Activated CD8-positive, alpha-beta memory T cell treated with anti-CD3 and anti-CD28 coated beads, Interleukin-2, amount 50 U/mL, for 1 hour (primary cell): ENCODE measurements at regions not wholly inside any gene's neighbourhood (a gene's known extent, or its start where the extent isn't known, plus 50 kb on each side); places are given as distances from the start of the nearest gene placed in this dataset.
"Not testable (repeated sequence)": the region's sequence is repeated elsewhere in the genome, so short reads cannot be mapped to it uniquely, and the experiment has no call there.

Experiments used
- DNase-seq: peaks from one replicate; pipeline ENCODE4 v3.0.0-alpha.2; 2020; ENCODE audit errors: extremely low read depth

GRCh38 chr2:124967325-124967724, 942.2 kb downstream of the CNTNAP5 start:
- DNase-seq: no peak

- DNase-seq: no peak
Observed at GRCh38 chr2:124970030-124970429, 944.9 kb downstream of the CNTNAP5 start.

- no peak for DNase-seq
Observed at GRCh38 chr2:124973396-124973795, 948.3 kb downstream of the CNTNAP5 start.

- no peak for DNase-seq
Observed at GRCh38 chr2:124975224-124975623, 950.1 kb downstream of the CNTNAP5 start.

- no peak for DNase-seq
Observed at GRCh38 chr2:124975648-124976047, 950.6 kb downstream of the CNTNAP5 start.

- no peak for DNase-seq
Observed at GRCh38 chr2:124978597-124978996, 953.5 kb downstream of the CNTNAP5 start.

- DNase-seq: no peak
Observed at GRCh38 chr2:124983595-124983994, 958.5 kb downstream of the CNTNAP5 start.

GRCh38 chr2:124985270-124985669, 960.2 kb downstream of the CNTNAP5 start:
- DNase-seq: no peak

GRCh38 chr2:124986136-124986535, 961.0 kb downstream of the CNTNAP5 start:
- DNase-seq: no peak

- not testable (repeated sequence) for DNase-seq
Observed at GRCh38 chr2:124986870-124987269, 961.8 kb downstream of the CNTNAP5 start.

GRCh38 chr2:124987436-124987835, 962.3 kb downstream of the CNTNAP5 start:
- DNase-seq: not testable (repeated sequence)

GRCh38 chr2:124988111-124988510, 963.0 kb downstream of the CNTNAP5 start:
- DNase-seq: no peak

- DNase-seq: no peak
Observed at GRCh38 chr2:124988794-124989193, 963.7 kb downstream of the CNTNAP5 start.

- DNase-seq: no peak
Observed at GRCh38 chr2:124993809-124994208, 968.7 kb downstream of the CNTNAP5 start.

- DNase-seq: no peak
Observed at GRCh38 chr2:124995185-124995912, 970.3 kb downstream of the CNTNAP5 start.

GRCh38 chr2:124996406-124996805, 971.3 kb downstream of the CNTNAP5 start:
- no peak for DNase-seq

GRCh38 chr2:124999906-125000305, 974.8 kb downstream of the CNTNAP5 start:
- no peak for DNase-seq

GRCh38 chr2:125004106-125004800, 979.2 kb downstream of the CNTNAP5 start:
- DNase-seq: no peak

GRCh38 chr2:125006676-125007075, 981.6 kb downstream of the CNTNAP5 start:
- no peak for DNase-seq

- DNase-seq: not testable (repeated sequence)
Observed at GRCh38 chr2:125028721-125029120, 1003.6 kb downstream of the CNTNAP5 start.

- no peak for DNase-seq
Observed at GRCh38 chr2:125033871-125034270, 1008.8 kb downstream of the CNTNAP5 start.

- no peak for DNase-seq
Observed at GRCh38 chr2:125037135-125037653, 1012.1 kb downstream of the CNTNAP5 start.

- DNase-seq: no peak
Observed at GRCh38 chr2:125041846-125042245, 1016.8 kb downstream of the CNTNAP5 start.
